Stimulated activated CD8-positive, alpha-beta memory T cell treated with anti-CD3 and anti-CD28 coated beads, Interleukin-4, amount 100 ng/mL, for 24 hours (primary cell): ENCODE measurements at regions not wholly inside any gene's neighbourhood (a gene's known extent, or its start where the extent isn't known, plus 50 kb on each side); places are given as distances from the start of the nearest gene placed in this dataset.
"Not testable (repeated sequence)": the region's sequence is repeated elsewhere in the genome, so short reads cannot be mapped to it uniquely, and the experiment has no call there.

ENCODE experiments used
- DNase-seq: peaks from one replicate; pipeline ENCODE4 v3.0.0-alpha.2; 2020; ENCODE audit warnings: low read depth

DNA sequence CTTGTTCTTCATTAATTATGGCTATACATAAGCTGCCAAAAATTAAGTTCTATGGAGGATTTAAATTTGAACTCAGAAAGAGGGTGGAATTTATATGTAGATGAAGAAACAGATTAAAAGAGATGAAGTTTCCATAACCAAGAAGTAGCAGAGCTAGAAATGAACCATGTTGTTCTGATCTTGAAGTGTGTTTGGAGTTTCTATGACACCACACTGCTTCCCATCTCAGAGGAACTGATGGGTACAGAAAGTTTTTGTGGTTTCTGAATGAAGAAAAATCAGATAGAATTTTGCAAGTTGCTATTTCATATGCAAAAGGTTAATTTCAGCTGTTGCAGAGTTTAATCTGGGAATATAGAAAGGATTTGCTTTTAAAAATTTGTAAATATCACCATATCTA, 710.3 kb downstream of the PDCD6IP start:
- no peak for DNase-seq

GRCh38 chr3:34511891-34512290, 713.5 kb downstream of the PDCD6IP start:
- no peak for DNase-seq

DNA sequence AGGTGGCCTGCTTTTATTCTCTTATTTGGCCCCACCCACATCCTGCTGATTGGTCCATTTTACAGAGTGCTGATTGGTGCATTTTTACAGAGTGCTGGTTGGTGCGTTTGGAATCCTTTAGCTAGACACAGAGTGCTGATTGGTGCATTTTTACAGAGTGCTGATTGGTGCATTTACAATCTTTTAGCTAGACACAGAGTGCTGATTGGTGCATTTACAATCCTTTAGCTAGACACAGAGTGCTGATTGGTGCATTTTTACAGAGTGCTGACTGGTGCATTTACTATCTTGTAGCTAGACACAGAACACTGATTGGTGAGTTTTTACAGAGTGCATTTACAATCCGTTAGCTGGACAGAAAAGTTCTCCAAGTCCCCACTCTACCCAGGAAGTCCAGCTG, 720.6 kb downstream of the PDCD6IP start:
- not testable (repeated sequence) for DNase-seq

DNA sequence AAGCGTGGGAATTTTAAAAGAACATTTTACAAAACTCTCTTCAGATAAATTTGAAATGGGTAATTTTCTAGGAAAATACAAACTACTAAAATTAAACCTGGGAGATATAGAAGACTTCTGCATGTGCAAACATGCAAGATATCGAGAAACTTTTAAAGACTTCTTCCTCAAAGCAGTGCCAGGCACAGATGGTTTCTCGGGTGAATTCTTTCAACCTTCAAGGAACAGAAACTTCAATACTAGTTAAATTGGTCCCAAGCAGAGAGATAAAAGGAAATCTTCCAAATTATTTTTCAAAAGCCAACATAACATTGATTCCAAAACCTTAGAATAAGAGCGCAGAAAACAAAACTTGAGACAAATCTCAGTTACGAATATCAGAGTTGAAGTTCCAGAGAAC, 732.7 kb downstream of the PDCD6IP start:
- DNase-seq, result no peak

DNA sequence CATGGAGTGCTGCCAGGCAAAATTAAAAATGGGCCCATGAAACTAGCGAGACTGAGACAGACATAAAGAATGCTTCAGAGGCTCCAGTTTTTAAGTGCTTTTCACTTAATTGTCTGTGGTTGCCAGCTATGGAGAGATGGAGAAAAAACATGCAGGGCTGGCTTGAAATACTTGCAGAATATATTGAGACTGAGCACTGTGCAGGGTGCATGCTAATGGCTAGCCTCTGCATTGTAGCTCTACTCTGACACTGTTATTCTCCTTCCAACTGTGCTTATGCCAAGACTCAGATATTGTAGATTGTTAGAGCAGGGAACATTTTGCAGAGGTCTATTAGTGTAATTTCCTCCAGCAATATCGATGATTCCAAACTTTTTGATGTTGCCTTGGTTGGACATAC, 735.0 kb downstream of the PDCD6IP start:
- no peak for DNase-seq

DNA sequence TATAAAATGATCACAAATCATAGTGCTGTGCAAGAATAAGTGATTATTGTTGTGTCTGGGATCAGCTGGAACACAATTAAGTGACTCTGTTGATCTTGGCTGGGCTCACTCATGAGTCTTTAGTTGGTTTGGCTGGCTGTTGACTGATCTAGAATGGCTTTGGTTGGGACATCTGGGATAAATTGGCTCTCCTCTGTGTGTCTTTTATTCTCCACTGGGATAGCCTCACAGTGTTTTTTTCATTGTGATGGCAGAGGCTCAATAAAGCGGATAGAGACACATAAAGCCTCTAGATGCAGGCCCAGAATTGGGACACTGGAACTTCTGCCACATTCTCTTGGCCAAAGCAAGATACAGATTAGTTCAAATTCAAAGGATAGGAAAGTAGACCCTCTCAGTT, 735.6 kb downstream of the PDCD6IP start:
- DNase-seq, result no peak

GRCh38 chr3:34544136-34544535, 745.7 kb downstream of the PDCD6IP start:
- no peak for DNase-seq

DNA sequence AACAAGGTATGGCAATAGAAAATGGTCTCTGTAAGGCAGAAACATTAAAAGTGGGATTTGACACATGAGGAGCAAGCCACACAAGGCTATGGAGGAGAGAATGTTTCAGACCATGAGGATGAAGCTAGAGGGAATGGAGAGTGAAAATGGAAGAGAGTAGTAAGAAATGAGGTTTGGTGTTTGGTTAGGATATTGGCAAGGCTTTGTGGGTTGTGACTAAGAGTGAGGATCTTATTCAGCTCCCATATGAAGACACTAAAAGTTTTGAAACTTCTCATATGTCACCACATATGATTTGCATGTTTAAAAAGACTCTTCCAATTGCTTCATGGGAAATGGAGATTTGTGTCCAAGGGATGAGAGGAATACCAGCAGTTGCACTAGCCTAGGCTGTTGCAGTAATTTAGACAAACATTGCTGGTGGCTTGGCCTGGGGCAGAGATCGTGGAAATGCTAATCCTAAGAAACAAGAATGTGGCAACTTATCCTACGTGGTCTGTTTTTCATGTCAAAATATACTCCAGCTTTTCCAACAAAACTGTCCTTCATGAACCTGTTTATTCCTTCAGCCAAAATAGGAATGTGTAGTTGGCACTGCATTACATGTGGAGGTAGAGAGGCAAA, 749.0 kb downstream of the PDCD6IP start:
- DNase-seq, result no peak

- no peak for DNase-seq
These were observed 768.8 kb downstream of the PDCD6IP start for GRCh38 chr3:34567266-34567665.

GRCh38 chr3:34568766-34569165, 770.3 kb downstream of the PDCD6IP start:
- no peak for DNase-seq

- no peak for DNase-seq
These were observed 771.0 kb downstream of the PDCD6IP start for GRCh38 chr3:34569437-34569836.

DNA sequence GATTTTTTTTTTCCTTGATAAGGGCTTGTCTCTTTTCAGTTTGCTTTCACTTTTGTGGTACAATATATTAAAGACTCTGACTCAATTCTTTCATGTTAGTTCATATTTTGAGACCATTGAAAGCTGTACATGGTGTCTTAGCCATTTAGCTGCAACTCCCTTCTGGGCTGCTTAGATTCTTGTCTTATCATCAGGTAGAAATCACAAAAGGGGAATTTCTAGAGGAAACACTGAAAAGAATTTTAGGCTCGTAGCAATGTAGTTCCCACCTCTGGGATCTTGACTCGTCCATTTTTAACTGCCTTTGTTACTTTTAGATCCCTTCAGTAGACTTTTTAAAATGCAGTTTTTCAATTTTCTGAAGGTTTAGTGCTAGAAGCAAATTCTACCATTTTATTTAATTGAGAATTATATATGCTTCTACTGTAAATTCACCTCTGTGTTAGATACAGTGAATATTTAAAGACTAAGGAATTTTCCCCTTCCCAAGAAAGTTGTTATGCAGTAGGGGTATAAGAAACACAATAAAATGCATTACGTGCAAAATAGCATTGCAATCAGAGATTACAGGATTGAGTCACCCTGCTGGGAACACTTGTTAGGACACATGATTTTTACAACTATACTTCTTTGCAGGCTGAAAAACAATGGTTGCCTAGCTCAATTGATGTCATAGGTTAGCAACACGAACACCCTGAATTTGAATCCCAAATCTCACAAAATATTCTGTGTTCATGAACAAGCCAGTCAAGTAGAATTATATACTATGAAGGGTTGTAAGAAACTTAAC, 772.7 kb downstream of the PDCD6IP start:
- no peak for DNase-seq

GRCh38 chr3:34571714-34572113, 773.3 kb downstream of the PDCD6IP start:
- no peak for DNase-seq

- DNase-seq, result no peak
These were observed 777.3 kb downstream of the PDCD6IP start for GRCh38 chr3:34575776-34576175.

GRCh38 chr3:34582055-34582454, 783.6 kb downstream of the PDCD6IP start:
- DNase-seq, result no peak

DNA sequence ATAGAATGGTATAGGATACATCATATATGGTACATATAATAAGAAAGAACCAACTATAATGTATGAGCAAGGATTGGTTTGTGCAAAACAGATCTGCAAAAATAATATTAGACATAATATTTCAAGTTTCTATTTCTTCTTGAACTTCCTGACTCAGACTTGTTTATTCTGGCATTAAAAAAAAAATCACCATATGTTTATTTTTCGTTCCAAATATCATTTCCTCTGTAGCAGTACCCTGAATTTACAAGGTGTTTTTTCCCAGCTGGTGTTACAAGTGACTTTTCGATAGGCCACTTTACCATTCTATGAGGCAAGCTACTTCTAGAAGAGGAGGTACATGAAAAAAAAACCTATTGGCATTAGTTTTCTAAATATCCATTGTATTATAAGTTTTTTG, 785.0 kb downstream of the PDCD6IP start:
- DNase-seq, result no peak

- DNase-seq, result no peak
These were observed 786.5 kb downstream of the PDCD6IP start for GRCh38 chr3:34584971-34585370.

DNA sequence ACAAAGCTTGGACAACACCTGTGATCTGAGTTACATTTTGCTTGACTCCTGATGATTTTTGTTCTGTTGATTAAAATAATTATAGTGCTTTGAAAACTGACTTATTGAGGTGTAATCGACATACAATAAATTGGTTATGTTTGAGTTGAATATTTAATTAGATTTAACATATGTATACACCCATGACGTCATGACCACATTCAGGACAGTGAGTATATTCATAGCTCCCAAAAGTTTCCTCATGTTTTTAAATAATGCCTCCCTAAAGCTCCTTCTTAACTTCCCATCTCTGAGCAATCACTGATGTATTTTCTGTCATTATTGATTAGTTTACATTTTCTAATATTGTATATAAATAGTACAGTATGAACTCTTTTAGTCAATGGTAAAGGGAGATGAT, 801.2 kb downstream of the PDCD6IP start:
- no peak for DNase-seq

GRCh38 chr3:34619990-34620389, 821.6 kb downstream of the PDCD6IP start:
- DNase-seq, result no peak

GRCh38 chr3:34626699-34627098, 828.3 kb downstream of the PDCD6IP start:
- DNase-seq, result no peak

GRCh38 chr3:34634939-34635338, 836.5 kb downstream of the PDCD6IP start:
- DNase-seq, result no peak

GRCh38 chr3:34635352-34635850, 837.0 kb downstream of the PDCD6IP start:
- no peak for DNase-seq

- no peak for DNase-seq
These were observed 848.6 kb downstream of the PDCD6IP start for GRCh38 chr3:34646911-34647460.
